GM19351 (cell line): ENCODE measurements at regions not wholly inside any gene's neighbourhood (a gene's known extent, or its start where the extent isn't known, plus 50 kb on each side); places are given as distances from the start of the nearest gene placed in this dataset.
A peak's percentile ranks its signal among the peaks of the same experiment; 100 is the strongest.
"Not testable (repeated sequence)": the region's sequence is repeated elsewhere in the genome, so short reads cannot be mapped to it uniquely, and the experiment has no call there.

ENCODE experiments used
- ATAC-seq: cut with Tn5 transposase; IDR thresholded peaks from one replicate; pipeline ENCODE4 v1.9.1; 2021; ENCODE audit warnings: mild to moderate bottlenecking, moderate library complexity; ENCODE audit not compliant: unreplicated experiment

DNA sequence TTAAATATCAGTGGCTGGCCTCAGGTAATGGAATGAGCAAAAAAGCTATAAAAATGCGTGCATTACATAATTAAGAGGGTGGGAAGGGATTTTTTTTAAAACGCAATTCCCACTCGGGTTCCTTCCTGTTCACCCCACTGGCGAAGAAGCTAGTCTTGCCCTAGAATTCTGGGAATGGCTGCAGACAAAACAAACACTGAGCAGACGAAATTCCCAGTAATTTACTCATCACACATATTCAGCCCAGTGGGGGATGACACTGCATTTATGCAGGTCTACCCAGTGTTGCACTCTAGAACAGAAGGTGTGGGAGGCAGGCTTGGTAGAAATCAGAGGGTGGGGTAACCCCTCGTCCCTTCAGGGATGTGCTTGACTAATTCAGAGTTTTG is 2695.0 kb upstream of the DEFB115 start:
- ATAC-seq, result no peak

DNA sequence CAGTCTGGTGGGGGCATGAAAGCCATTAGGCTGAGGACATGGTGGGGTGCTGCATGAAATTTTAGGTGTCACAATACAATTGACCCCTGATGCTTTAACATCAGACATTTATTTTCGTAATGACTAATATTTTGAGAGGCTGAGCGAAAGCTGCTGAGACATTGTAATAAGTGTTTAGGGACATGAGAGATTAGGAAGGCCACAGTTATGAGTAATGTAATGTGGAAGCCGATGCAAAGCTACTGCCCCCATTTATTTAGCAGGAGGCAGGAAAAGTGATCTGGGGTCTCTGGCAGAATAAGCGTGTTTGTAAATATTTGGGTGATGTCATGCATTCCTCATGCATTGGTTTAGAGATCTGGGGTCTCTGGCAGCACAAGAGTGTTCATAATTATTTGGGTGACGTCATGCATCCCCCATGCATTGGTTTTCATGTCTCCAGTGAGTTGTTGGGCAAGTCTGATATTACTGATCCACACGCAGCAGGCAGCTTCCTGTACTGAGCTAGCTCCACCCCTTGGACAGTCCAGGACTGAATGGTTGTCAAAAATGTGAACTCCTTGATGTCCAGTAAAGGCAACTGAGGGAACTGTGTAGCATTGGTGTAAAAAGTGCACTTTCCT is 2694.5 kb upstream of the DEFB115 start:
- not testable (repeated sequence) for ATAC-seq

DNA sequence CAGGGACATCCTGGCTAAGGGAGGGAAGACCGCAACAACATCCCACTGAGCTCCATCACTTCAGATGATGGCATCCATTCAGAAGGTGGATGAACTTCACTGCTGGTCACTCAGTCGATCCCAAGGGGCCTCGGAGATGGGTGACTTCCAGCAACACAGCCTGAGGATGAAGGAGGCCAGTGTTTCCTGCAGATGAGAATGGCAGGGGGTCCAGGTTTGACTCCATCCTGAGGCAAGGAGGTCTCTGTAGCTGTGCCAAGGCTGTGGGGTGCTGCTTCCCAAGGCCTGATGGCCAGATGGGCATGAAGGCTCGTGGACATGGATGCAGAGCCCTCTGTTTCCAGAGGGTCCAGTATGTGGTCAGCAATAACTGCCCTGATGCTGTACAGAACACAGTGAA is 2693.4 kb upstream of the DEFB115 start:
- ATAC-seq, result not testable (repeated sequence)

- ATAC-seq, result not testable (repeated sequence)
Observed at GRCh38 chr20:28564688-28565463, 2692.6 kb upstream of the DEFB115 start.

GRCh38 chr20:28575991-28576390 is 2681.5 kb upstream of the DEFB115 start:
- ATAC-seq, result not testable (repeated sequence)

GRCh38 chr20:28591680-28592079 is 2665.8 kb upstream of the DEFB115 start:
- not testable (repeated sequence) for ATAC-seq

- not testable (repeated sequence) for ATAC-seq
Observed at GRCh38 chr20:28593383-28593782, 2664.1 kb upstream of the DEFB115 start.

GRCh38 chr20:28594476-28594875 is 2663.0 kb upstream of the DEFB115 start:
- not testable (repeated sequence) for ATAC-seq

GRCh38 chr20:28602006-28602402 is 2655.5 kb upstream of the DEFB115 start:
- not testable (repeated sequence) for ATAC-seq

- peak; percentile 99 for ATAC-seq
Observed at GRCh38 chr20:28602403-28603217, 2654.9 kb upstream of the DEFB115 start.

DNA sequence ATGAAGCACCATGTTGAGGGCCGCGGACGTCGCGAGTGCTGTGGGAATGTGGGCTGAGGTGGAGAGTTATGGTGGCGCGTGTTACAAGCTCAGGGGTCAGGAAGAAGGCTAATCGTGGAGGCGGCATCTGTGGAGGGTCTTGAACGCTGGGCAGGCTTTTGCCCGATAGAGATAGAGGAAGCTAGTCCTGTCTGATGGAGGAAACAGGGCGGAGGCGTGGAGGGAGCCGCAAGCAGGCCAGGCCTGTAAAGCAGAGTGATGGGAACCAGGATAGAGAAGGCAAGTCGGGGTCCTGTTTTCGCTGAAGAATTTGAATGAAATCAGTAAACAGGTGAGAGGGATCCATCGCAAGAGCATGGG is 2654.3 kb upstream of the DEFB115 start:
- not testable (repeated sequence) for ATAC-seq

- ATAC-seq, result no peak
Observed at GRCh38 chr20:28616354-28616753, 2641.1 kb upstream of the DEFB115 start.

- ATAC-seq, result not testable (repeated sequence)
Observed at GRCh38 chr20:28619956-28620651, 2637.4 kb upstream of the DEFB115 start.

GRCh38 chr20:28625112-28625511 is 2632.4 kb upstream of the DEFB115 start:
- ATAC-seq, result not testable (repeated sequence)

DNA sequence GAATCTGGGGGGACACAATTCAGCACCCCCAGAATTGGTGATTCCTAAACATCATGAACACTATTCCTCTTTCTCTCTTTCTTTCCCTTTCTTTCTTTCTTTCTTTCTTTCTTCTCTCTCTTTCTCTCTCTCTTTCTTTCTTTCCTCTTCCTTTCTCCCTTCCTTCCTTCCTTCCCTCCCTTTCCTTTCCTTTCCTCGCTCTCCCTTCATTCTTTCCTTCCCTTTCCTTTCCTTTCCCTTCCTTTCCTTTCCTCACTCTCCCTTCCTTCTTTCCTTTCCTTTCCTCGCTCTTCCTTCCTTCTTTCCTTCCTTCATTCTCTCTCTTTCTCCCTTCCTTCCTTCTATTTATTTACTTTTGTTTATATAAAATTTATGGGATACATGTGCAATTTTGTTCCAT is 2616.6 kb upstream of the DEFB115 start:
- ATAC-seq, result not testable (repeated sequence)
